Left lung (tissue), 4 donors: ENCODE measurements at regions not wholly inside any gene's neighbourhood (a gene's known extent, or its start where the extent isn't known, plus 50 kb on each side); places are given as distances from the start of the nearest gene placed in this dataset.

Experiments used
- ATAC-seq: fragments of 200-7000 bp; cut with Tn5 transposase; one replicate; pipeline ENCODE4 v1.9.1; 2020; ENCODE audit warnings: moderate library complexity
- DNase-seq, 4 donors: peaks; one replicate each; pipeline ENCODE4 v3.0.0-alpha.2; 2013 to 2020
- H3K27ac ChIP-seq, 2 donors: fragments of 200-600 bp; sonication (generic) in 1 of 2; one replicate each; pipeline versions ENCODE4 v1.5.0 to v1.8.0; 2020 to 2021
- H3K27me3 ChIP-seq, 2 donors: fragments of 200-600 bp; sonication (generic) in 1 of 2; one replicate each; pipeline versions ENCODE4 v1.5.0 to v1.8.0; 2020 to 2021
- H3K36me3 ChIP-seq, 2 donors: fragments of 200-600 bp; sonication (generic) in 1 of 2; one replicate each; pipeline versions ENCODE4 v1.5.0 to v1.8.0; 2020 to 2021
- H3K4me1 ChIP-seq, 2 donors: fragments of 200-600 bp; one replicate each; pipeline ENCODE4 v1.8.0; 2021
- H3K4me3 ChIP-seq, 2 donors: fragments of 200-600 bp; sonication (generic) in 1 of 2; one replicate each; pipeline versions ENCODE4 v1.5.0 to v1.8.0; 2020 to 2021; ENCODE audit warnings: mild to moderate bottlenecking in 1 of 2
- H3K9me3 ChIP-seq, 2 donors: fragments of 200-600 bp; sonication (generic) in 1 of 2; one replicate each; pipeline versions ENCODE4 v1.5.0 to v1.8.0; 2020 to 2021
- intact Hi-C, 2 donors: fragments of 100-400 bp; cut with DNase I; formaldehyde crosslinking; loops; one replicate each; pipeline versions ENCODE4 v1.11.2 to v1.14.2; 2022
- TF ChIP-seq, protein P1 (sequence below), 2 donors: fragments of 200-600 bp; sonication (generic) in 1 of 2; IDR thresholded peaks; one replicate each; pipeline versions ENCODE4 v1.5.0 to v1.8.0; 2021; ENCODE audit warnings: antibody characterized with exemption in 2 of 2
- donor health status: DM: no; HTN: yes; CAD: no.
- donor health status: DM: no; HTN: no; CAD: no.

DNA sequence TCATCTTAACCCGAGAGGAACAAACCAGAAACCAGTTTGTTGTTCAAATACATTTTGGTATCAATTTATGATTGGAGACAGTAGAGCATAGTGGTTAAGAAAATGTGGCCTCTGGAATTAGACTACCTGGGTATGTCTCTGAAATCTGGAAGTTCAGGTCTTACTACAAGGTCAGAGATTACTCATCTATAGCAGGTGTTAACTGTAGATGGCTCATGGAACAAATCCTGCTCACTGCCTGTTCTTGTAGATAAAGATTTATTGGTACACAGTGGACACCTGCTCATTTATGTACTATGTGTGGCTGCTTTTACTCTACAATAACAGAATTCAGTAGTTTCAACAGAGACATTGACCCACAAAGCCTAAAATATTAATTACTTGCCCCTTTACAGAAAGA is 413.3 kb downstream of the CNTN6 start:
- intact Hi-C loops: no loop called here
- TF ChIP-seq, protein P1, sequence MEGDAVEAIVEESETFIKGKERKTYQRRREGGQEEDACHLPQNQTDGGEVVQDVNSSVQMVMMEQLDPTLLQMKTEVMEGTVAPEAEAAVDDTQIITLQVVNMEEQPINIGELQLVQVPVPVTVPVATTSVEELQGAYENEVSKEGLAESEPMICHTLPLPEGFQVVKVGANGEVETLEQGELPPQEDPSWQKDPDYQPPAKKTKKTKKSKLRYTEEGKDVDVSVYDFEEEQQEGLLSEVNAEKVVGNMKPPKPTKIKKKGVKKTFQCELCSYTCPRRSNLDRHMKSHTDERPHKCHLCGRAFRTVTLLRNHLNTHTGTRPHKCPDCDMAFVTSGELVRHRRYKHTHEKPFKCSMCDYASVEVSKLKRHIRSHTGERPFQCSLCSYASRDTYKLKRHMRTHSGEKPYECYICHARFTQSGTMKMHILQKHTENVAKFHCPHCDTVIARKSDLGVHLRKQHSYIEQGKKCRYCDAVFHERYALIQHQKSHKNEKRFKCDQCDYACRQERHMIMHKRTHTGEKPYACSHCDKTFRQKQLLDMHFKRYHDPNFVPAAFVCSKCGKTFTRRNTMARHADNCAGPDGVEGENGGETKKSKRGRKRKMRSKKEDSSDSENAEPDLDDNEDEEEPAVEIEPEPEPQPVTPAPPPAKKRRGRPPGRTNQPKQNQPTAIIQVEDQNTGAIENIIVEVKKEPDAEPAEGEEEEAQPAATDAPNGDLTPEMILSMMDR (IDR thresholded peaks at IDR 0.05): no peak

DNA sequence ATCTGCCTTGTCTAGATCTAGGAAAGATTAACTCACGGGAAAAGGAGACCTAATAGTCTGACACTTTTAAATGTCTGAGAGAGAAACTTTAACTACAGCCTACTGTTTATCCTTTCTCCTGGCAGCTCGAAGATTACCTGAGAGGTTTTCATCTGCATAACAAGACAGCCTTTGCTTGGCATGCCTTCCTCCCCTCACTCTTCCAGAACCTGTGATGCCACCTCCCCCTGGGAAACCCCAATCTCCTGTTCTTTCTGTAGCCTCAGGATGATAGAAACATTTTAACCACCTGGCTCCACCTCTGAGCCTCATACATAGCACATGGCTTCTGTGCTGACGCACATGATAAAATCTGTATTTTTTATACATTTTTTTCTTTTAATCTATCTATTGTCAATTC is 420.8 kb downstream of the CNTN6 start:
- TF ChIP-seq, protein P1 (IDR thresholded peaks at IDR 0.05): no peak
- intact Hi-C loops: no loop called here
- no peaks in the 10 kb centered on the region for H3K27me3 ChIP-seq
- no peak overlapping the region for H3K27ac ChIP-seq
- H3K36me3 ChIP-seq: no peaks in the 10 kb centered on the region
- H3K4me3 ChIP-seq: no peak overlapping the region
- DNase-seq (no peak), ATAC-seq (no peak)
- H3K9me3 ChIP-seq: no peaks in the 10 kb centered on the region
- H3K4me1 ChIP-seq: no peaks in the 10 kb centered on the region

More for the DNA sequence above, 413.3 kb downstream of the CNTN6 start:
- Histone ChIP-seq H3K4me3 (no peak overlapping the region), H3K9me3 (peaks cover 0 to 2% of the 10 kb centered on the region in 2 donors), H3K27ac (no peak overlapping the region), H3K4me1 (no peaks in the 10 kb centered on the region), H3K36me3 (no peaks in the 10 kb centered on the region), H3K27me3 (no peaks in the 10 kb centered on the region)
- no peak for ATAC-seq
- DNase-seq: no peak

DNA sequence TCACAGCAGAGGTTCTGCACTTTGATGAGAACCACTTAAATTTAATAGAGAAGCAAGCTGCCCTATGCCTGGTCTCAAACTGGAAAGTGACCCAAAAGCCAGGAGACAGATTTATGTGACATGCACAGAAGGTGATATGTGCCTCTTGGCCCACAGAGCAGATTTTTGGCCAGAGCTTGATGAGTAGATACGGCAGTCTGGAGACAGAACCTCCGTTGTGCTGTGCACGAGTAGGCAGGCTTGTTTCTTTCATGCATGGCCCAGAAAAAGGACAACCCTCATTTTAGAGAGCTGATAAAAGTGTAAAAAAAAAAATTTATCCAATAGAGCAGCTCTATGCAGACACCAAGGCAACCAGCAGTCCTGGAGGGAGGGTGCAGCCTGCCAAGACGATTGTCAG is 423.1 kb downstream of the CNTN6 start:
- Histone ChIP-seq H3K27ac (no peak overlapping the region), H3K9me3 (no peaks in the 10 kb centered on the region), H3K4me1 (no peaks in the 10 kb centered on the region), H3K4me3 (no peak overlapping the region), H3K27me3 (no peaks in the 10 kb centered on the region), H3K36me3 (no peaks in the 10 kb centered on the region)
- DNase-seq (peak in 2 of 4 donors; percentile 26 to 35), ATAC-seq (no peak)
- intact Hi-C loops: no loop called here
- TF ChIP-seq, protein P1 (IDR thresholded peaks at IDR 0.05): no peak

DNA sequence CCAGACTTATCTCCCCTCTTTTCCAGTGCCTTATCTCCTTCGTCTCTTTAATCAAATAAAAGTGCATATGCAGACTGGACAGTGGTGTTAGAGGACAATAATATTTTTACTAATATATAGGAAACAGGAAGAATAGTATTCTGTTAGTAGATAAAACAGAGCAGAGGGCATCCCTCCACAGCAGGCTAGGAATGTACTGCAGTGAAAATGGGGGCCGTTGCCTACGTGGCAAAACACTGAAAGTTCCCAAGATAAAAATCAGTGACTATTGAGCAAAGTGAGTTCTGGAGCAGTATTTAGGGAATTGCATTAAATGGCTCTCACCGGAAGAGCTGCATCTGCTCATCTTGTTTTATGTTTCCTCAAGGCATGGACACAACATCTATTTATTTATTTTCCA is 435.0 kb downstream of the CNTN6 start:
- Histone ChIP-seq H3K9me3 (no peaks in the 10 kb centered on the region), H3K4me3 (no peak overlapping the region), H3K27ac (no peak overlapping the region), H3K36me3 (no peaks in the 10 kb centered on the region), H3K27me3 (no peaks in the 10 kb centered on the region), H3K4me1 (no peaks in the 10 kb centered on the region)
- intact Hi-C loops: no loop called here
- ATAC-seq (no peak), DNase-seq (no peak)
- TF ChIP-seq, protein P1 (IDR thresholded peaks at IDR 0.05): no peak

DNA sequence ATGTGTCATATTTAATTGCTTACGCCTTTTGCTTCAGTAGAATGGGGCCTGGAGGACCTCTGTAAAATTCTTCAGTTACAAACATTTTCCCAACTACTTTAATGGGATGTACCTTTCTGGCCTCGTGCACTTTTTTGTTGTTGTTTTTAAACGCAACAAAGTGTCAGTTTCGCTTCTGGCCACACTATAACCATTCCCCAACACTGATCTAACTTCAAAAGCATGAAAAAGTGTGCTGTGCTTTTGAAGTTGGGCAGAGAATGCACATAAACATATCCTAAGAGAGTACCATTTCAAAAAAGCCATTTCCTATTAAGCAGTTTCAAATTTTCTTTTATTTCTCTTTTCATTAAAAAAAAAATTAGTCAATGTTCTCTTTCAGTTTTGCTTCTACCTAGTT is 435.8 kb downstream of the CNTN6 start:
- no peaks in the 10 kb centered on the region for H3K9me3 ChIP-seq
- intact Hi-C loops: no loop called here
- no peak overlapping the region for H3K27ac ChIP-seq
- H3K27me3 ChIP-seq: no peaks in the 10 kb centered on the region
- ATAC-seq (no peak), DNase-seq (no peak)
- H3K36me3 ChIP-seq: no peaks in the 10 kb centered on the region
- no peaks in the 10 kb centered on the region for H3K4me1 ChIP-seq
- TF ChIP-seq, protein P1 (IDR thresholded peaks at IDR 0.05): no peak
- no peak overlapping the region for H3K4me3 ChIP-seq
